Transverse colon (tissue), 4 donors: ENCODE measurements at regions not wholly inside any gene's neighbourhood (a gene's known extent, or its start where the extent isn't known, plus 50 kb on each side); places are given as distances from the start of the nearest gene placed in this dataset.
"Not testable (repeated sequence)": the region's sequence is repeated elsewhere in the genome, so short reads cannot be mapped to it uniquely, and the experiment has no call there.

Source experiments
- DNase-seq: peaks from one replicate; pipeline ENCODE4 v3.0.0-alpha.2; 2019
- H3K27ac ChIP-seq, 4 donors: fragments of 200-600 bp; sonication (generic); 2 replicates each; pipeline ENCODE4 v1.5.1; 2016 to 2018; ENCODE audit warnings: inconsistent platforms in 4 of 4
- H3K27me3 ChIP-seq: fragments of 200-600 bp; sonication (generic); 2 replicates; pipeline ENCODE4 v1.5.1; 2017; ENCODE audit warnings: inconsistent platforms
- H3K36me3 ChIP-seq, 4 donors: fragments of 200-600 bp; sonication (generic); 2 replicates each; pipeline ENCODE4 v1.5.1; 2017 to 2019; ENCODE audit warnings: inconsistent platforms in 4 of 4
- H3K4me1 ChIP-seq, 4 donors: fragments of 200-600 bp; sonication (generic); 2 replicates each; pipeline ENCODE4 v1.5.1; 2017 to 2020; ENCODE audit warnings: inconsistent platforms in 4 of 4
- H3K4me3 ChIP-seq, 4 donors: fragments of 200-600 bp; sonication (generic); 1 replicate in 1 of 4; 2 replicates in 3 of 4; pipeline versions ENCODE4 v1.5.1 to v1.6.1; 2017 to 2019; ENCODE audit warnings: inconsistent platforms in 4 of 4
- H3K9me3 ChIP-seq, 2 donors: fragments of 200-600 bp; sonication (generic); 2 replicates each; pipeline ENCODE4 v1.5.1; 2017 to 2019; ENCODE audit warnings: inconsistent platforms in 2 of 2
- CTCF ChIP-seq, 5 experiments: fragments of 200-600 bp in 3 of 5; fragments of 450-650 bp in 2 of 5; sonication (generic) in 3 of 5; IDR thresholded peaks; 1 replicate in 2 of 5; 2 replicates in 3 of 5; pipeline ENCODE4 v1.5.1; 2016 to 2017; ENCODE audit warnings: antibody characterized with exemption in 5 of 5, inconsistent platforms in 3 of 5, mild to moderate bottlenecking in 2 of 5, moderate library complexity in 1 of 5
- EP300 ChIP-seq: sonication (generic); formaldehyde crosslinking; IDR thresholded peaks from one replicate; pipeline ENCODE4 v1.6.1; 2017; ENCODE audit warnings: antibody characterized with exemption, low read depth
- POLR2A ChIP-seq: fragments of 450-650 bp; IDR thresholded peaks from one replicate; pipeline ENCODE4 v1.6.1; 2016; ENCODE audit warnings: antibody characterized with exemption, mild to moderate bottlenecking, moderate library complexity
- POLR2AphosphoS5 ChIP-seq, 3 donors: sonication (generic); formaldehyde crosslinking; IDR thresholded peaks; one replicate each; pipeline ENCODE4 v1.6.1; 2016; ENCODE audit warnings: antibody characterized with exemption in 3 of 3
- WGBS, 2 donors: methylation state at CpG; one replicate each; pipeline ENCODE4 v1.1.5; 2018; ENCODE audit warnings: low coverage in 1 of 2; 5-methylcytosine and 5-hydroxymethylcytosine counted together
- in situ Hi-C, 4 donors: fragments of 200-750 bp; cut with MboI; loops; one replicate each; pipeline versions ENCODE4 v1.15.0 to v1.15.1; 2017; ENCODE audit warnings: low sequenced_read_pairs in 3 of 4, low pct_ligation_motif_present in 1 of 4, low pct_unique_long_range_greater_than_20kb in 1 of 4
- intact Hi-C: fragments of 100-400 bp; cut with DNase I; formaldehyde crosslinking; loops from one replicate; pipeline ENCODE4 v1.15.1; 2023; ENCODE audit warnings: low total_unique reads

- Histone ChIP-seq H3K4me1 (peaks cover 0 to 17% (median 4%) of the 10 kb centered on the region in 4 donors), H3K36me3 (no peaks in the 10 kb centered on the region), H3K9me3 (no peaks in the 10 kb centered on the region), H3K4me3 (no peak overlapping the region), H3K27ac (no peak overlapping the region), H3K27me3 (no peaks in the 10 kb centered on the region)
- in situ Hi-C loops (no loop called here), intact Hi-C loops (no loop called here)
- no peak for DNase-seq
- TF ChIP-seq CTCF (IDR thresholded peaks at IDR 0.05) (no peak), POLR2AphosphoS5 (IDR thresholded peaks at IDR 0.05) (no peak), POLR2A (no peak), EP300 (no peak)
- WGBS, 2 donors: 56 to 76% methylated on average over 2 of the region's 2 CpGs
Observed at GRCh38 chr10:64118736-64119135, 597.5 kb downstream of the REEP3 start.

GRCh38 chr10:64120301-64120980 lies 599.2 kb downstream of the REEP3 start:
- H3K27me3 ChIP-seq, intact Hi-C loops, in situ Hi-C loops, H3K36me3 ChIP-seq, H3K9me3 ChIP-seq: not testable (repeated sequence)
- Histone ChIP-seq H3K4me3 (peak overlapping the region in 2 of 4 donors; percentile 18 to 27), H3K27ac (peak overlapping the region in 3 of 4 donors; percentile 26 to 41 (median 33)), H3K4me1 (peaks cover 0 to 17% (median 4%) of the 10 kb centered on the region in 4 donors)
- peak; percentile 70 for DNase-seq
- WGBS, 2 donors: 40 to 64% methylated on average over 2 to 22 of the region's 23 CpGs

- in situ Hi-C loops: no loop called here
- H3K36me3 ChIP-seq: no peaks in the 10 kb centered on the region
- intact Hi-C loops: no loop called here
- no peak overlapping the region for H3K4me3 ChIP-seq
- DNase-seq: no peak
- no peaks in the 10 kb centered on the region for H3K27me3 ChIP-seq
- H3K9me3 ChIP-seq: no peaks in the 10 kb centered on the region
- WGBS, 2 donors: 80 to 100% methylated on average over 1 of the region's 1 CpG
- no peak overlapping the region for H3K27ac ChIP-seq
- TF ChIP-seq CTCF (IDR thresholded peaks at IDR 0.05): no peak
- no peak for TF ChIP-seq POLR2A
- no peak for TF ChIP-seq POLR2AphosphoS5 (IDR thresholded peaks at IDR 0.05)
- TF ChIP-seq EP300: no peak
- no peaks in the 10 kb centered on the region for H3K4me1 ChIP-seq
Observed at GRCh38 chr10:64130152-64130551, 609.0 kb downstream of the REEP3 start.

GRCh38 chr10:64134676-64135075 lies 613.5 kb downstream of the REEP3 start:
- in situ Hi-C loops: no loop called here
- intact Hi-C loops: no loop called here
- Histone ChIP-seq H3K27ac (no peak overlapping the region), H3K9me3 (no peaks in the 10 kb centered on the region), H3K4me1 (no peaks in the 10 kb centered on the region), H3K4me3 (no peak overlapping the region), H3K36me3 (no peaks in the 10 kb centered on the region), H3K27me3 (no peaks in the 10 kb centered on the region)
- DNase-seq: no peak
- TF ChIP-seq POLR2AphosphoS5 (IDR thresholded peaks at IDR 0.05) (no peak), POLR2A (no peak), CTCF (IDR thresholded peaks at IDR 0.05) (no peak), EP300 (no peak)
- WGBS, 2 donors: 36 to 53% methylated on average over 1 of the region's 1 CpG

- in situ Hi-C loops (no loop called here), intact Hi-C loops (no loop called here)
- no peaks in the 10 kb centered on the region for H3K4me1 ChIP-seq
- H3K27ac ChIP-seq: no peak overlapping the region
- no peaks in the 10 kb centered on the region for H3K9me3 ChIP-seq
- DNase-seq: no peak
- H3K36me3 ChIP-seq: no peaks in the 10 kb centered on the region
- H3K27me3 ChIP-seq: no peaks in the 10 kb centered on the region
- H3K4me3 ChIP-seq: no peak overlapping the region
- WGBS, 2 donors: 81 to 90% methylated on average over 3 of the region's 3 CpGs
- no peak for TF ChIP-seq CTCF (IDR thresholded peaks at IDR 0.05)
- no peak for TF ChIP-seq EP300
- no peak for TF ChIP-seq POLR2AphosphoS5 (IDR thresholded peaks at IDR 0.05)
- no peak for TF ChIP-seq POLR2A
Observed at GRCh38 chr10:64142395-64142794, 621.2 kb downstream of the REEP3 start.
